Left hindlimb (tissue), 1 donor: ENCODE measurements at regions not wholly inside any gene's neighbourhood (a gene's known extent, or its start where the extent isn't known, plus 50 kb on each side); places are given as distances from the start of the nearest gene placed in this dataset.

ENCODE experiments used
- DNase-seq: peaks from one replicate; pipeline ENCODE4 v3.0.0-alpha.2; 2018

GRCh38 chr12:115452751-115453281, 768.8 kb upstream of the TBX3 start:
- no peak for DNase-seq

- peak; percentile 46 for DNase-seq
Measured at GRCh38 chr12:115451780-115452736, 768.1 kb upstream of the TBX3 start.

DNA sequence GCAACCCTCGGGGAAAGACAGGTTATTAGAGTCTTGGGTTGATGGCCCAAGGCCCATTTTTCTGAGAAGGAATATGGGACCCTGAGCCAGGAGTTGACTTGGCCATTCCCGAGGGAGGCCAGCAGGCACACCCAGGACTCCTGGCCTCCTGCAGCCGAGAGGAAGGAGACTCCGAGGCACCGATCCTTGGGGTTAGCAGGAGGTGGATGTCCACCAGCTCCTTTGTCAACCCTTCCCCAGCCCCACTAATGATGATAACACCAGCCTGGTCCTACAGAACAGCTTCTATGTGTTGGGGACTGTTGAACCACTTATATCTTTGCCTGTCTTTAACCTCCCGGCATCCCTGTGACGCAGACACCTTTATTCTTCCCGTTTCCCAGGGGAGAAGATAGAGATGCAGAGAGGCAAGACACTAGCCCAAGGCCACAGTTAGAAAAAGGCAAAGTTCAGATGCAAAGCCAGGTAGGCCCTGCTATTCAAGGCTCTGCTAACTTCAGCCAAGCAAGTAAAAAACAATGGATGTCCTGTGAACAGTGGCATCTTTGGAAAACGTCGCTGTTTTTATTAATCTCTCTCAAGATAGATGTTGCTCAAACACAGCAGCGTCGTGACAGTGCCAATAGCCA, 767.3 kb upstream of the TBX3 start:
- no peak for DNase-seq

DNA sequence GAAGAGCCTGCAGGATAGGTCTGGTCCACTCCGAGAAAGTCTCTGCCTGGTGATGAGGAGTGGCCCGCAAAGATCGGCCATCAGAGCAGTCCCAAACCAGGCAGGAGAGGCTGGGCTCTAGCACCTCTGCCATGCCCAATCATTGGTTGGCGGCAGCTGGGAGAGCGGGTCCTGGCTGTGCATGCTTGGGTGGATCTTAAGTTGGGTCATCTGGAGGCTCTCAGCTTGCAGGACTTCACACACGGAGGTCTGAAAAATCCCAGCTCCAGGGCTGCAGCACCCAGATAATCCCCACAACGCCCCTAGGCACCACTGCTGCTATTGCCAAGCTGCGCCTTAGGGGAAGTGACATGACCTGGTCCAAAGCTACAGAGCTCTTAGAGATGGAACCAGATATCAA, 766.7 kb upstream of the TBX3 start:
- DNase-seq, result no peak

DNA sequence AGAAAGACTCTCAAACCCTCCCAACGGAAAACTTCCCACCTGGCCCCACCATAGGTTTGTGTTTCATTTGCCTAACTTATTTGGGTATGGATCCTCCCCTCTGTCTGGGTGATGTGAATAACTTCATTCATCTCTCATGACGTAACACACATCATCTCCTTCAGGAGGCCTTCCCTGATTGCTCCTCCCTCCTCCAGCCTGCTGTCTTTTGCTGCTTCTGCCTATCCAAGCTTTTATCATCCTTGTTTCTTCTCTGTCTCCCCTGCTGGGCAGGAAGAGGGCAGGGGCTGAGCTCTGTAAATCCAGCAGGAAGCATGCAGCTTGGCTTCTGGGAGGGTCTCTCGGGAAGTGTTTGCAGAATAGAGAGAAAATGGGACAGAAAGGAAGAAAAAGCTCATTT, 766.0 kb upstream of the TBX3 start:
- no peak for DNase-seq

DNA sequence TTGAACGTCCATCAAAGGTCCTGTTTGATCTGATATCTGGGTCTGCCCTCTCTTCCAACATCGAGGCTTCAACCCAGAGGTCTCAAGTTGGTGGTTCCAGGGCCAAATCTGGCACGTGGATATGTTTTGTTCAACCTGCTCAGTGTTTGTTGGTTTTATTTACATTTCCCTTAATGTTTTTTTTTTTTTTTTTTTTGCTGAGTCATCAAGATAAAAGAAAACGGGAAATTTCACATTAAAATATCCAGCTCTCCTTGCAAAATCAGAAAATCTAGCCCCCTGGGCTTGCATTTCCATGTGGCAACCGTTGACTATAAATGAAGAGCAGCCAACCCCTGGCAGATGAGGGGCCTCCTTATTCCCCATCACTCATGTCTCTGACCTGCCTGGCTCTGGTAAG, 765.6 kb upstream of the TBX3 start:
- no peak for DNase-seq

DNA sequence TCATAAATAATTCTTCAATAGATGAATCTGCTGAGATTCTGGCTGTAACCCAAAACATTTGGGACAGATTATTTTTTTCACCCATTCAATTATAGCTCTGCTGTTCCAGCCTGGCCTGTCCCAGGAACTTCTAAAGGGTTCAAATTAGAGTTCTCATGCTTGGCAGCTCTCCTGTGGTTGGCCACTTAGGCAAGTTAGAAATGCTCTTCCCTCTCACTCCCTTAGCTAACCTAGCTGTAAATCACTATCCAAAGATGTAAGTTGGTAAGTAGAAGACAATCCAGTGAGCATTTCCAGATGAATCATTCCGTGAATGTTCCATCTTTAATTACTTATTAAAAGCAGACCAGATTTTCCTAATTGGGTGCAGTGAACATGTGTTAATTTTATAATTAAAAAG, 760.4 kb upstream of the TBX3 start:
- no peak for DNase-seq

GRCh38 chr12:115443351-115443938, 759.5 kb upstream of the TBX3 start:
- no peak for DNase-seq

GRCh38 chr12:115440438-115440837, 756.5 kb upstream of the TBX3 start:
- no peak for DNase-seq

GRCh38 chr12:115439008-115439601, 755.1 kb upstream of the TBX3 start:
- DNase-seq, result no peak

DNA sequence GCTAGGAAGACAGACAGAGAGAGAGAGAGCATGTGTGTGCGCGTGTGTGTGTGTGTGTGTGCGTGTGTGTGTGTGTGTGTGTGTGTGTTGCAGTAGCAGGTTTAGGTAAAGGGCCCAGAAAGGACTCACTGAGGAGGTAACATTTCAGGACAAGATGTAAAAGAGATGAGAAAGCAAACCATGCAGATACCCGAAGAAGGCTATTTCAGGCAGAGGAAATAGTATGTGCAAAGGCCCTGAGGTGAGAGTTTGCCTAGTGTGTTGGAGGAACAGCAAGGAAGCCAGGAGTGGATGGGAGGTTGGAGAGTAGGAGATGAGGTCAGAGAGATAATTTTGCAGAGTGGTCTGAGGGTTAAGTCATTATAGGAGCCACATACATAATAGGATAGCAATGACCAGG, 754.3 kb upstream of the TBX3 start:
- no peak for DNase-seq

GRCh38 chr12:115437061-115437567, 753.1 kb upstream of the TBX3 start:
- no peak for DNase-seq

- no peak for DNase-seq
Measured at GRCh38 chr12:115433014-115433634, 749.1 kb upstream of the TBX3 start.

DNA sequence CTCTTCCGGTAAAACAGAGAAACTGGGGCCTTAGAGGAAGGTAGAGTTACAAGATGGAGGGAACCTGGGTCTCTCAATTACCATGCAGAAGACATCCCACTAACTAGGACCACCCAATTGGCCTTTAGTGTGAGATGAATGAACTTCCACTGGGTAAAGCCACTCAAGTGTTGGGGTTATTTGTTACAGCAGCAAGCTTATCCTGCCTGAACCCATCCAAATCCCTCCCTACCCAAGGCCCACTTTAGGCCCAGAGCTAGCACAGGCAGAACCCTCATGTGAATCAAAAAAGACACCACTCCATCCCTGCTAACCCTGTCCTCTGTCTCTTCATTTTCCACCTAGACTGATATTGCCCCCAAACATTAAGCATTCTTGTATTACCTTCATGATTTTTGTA, 746.7 kb upstream of the TBX3 start:
- no peak for DNase-seq

- DNase-seq, result no peak
Measured at GRCh38 chr12:115426732-115427131, 742.8 kb upstream of the TBX3 start.

DNA sequence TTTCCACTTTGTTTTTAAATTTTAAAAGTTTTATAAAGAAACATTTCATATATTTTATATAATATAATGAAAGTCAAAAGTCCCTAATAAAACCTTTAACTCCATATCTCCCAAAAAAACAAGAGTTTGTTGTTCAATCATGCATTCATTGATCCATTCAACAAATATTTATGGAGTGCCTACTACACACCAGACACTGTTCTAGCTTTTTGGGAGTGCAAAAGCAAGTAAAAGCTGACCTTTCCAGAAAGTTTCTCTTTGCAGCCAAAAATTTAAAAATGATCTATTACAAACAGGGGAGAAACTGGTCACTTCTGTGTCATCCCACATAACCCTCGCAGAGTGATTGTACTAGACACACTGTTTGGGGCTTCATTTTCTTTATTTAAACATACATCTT, 740.0 kb upstream of the TBX3 start:
- no peak for DNase-seq

GRCh38 chr12:115423546-115423987, 739.6 kb upstream of the TBX3 start:
- no peak for DNase-seq

GRCh38 chr12:115422845-115423545, 739.0 kb upstream of the TBX3 start:
- no peak for DNase-seq

GRCh38 chr12:115421796-115422709, 738.1 kb upstream of the TBX3 start:
- DNase-seq, result no peak

DNA sequence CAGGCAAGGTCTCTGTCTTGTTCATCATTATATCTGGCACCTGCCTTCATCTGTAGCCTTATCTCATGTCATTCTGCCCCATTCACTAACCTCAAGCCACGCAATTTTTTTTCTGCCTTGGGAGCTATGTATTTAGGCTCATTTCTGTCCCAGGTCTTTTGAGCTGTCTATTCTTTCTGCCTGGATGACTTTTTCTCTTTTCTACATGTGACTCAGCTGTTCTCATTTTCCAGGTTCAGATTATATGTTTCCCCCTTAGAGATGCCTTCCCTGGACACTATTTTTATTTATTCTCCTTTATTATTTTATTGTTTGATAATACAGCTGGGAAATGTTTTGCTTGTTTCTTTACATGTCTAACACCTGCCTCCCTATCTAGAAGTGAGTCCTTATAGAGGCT, 737.4 kb upstream of the TBX3 start:
- no peak for DNase-seq
